ENCODE measurements at regions not wholly inside any gene's neighbourhood (a gene's known extent, or its start where the extent isn't known, plus 50 kb on each side); places are given as distances from the start of the nearest gene placed in this dataset.
"Not testable (repeated sequence)": the region's sequence is repeated elsewhere in the genome, so short reads cannot be mapped to it uniquely, and the experiment has no call there.

DNA sequence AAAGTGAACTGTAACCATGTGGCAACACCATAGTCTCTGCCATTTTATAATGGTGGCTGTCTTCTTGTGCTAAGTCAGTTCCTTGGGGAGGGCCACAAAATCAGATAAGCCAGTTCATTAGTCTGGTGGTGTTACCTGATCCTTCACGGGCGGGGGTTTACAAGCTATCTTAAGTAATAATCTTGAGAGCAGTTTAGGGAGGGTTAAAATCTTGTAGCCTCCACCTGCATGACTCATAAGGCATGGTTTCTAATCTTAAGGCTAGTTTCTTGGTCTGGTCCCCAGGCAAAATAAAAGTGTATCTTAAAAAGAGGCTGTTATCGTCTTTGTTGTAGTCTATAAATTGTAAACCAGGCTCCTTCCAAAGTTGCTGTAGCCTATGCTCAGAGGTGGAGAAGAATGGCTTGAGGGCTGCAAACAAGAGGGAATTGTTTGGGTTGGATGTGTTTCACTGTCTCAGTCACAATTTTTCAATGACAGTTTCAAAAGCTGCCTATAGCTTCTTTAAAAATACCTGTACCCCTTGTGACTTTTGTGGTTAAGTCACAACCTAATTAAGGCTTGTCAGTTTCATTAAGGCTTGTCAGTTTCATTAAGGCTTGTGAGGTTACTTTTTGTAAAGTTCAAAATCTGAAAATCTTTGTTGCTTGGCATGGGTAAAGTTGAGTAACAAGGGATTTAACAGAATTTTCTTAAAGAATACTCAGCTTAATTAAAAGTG, 135.7 kb downstream of the RPS4Y2 start:
- Mint-ChIP-seq H3K27me3 (no peaks in the 10 kb centered on the region), H3K4me1 (peaks cover 0 to 12% (median 0%) of the 10 kb centered on the region in 3 donors), H3K36me3 (no peaks in the 10 kb centered on the region), H3K9me3 (no peaks in the 10 kb centered on the region), H3K27ac (peak overlapping the region in 1 of 6 donors; percentile 93), H3K4me3 (peak overlapping the region in 2 of 8 donors; percentile 56 to 67)
- peak in 1 of 2 donors; percentile 44 for ATAC-seq (ENCODE audit: low read depth in 2 of 2)
- no peak for DNase-seq

DNA sequence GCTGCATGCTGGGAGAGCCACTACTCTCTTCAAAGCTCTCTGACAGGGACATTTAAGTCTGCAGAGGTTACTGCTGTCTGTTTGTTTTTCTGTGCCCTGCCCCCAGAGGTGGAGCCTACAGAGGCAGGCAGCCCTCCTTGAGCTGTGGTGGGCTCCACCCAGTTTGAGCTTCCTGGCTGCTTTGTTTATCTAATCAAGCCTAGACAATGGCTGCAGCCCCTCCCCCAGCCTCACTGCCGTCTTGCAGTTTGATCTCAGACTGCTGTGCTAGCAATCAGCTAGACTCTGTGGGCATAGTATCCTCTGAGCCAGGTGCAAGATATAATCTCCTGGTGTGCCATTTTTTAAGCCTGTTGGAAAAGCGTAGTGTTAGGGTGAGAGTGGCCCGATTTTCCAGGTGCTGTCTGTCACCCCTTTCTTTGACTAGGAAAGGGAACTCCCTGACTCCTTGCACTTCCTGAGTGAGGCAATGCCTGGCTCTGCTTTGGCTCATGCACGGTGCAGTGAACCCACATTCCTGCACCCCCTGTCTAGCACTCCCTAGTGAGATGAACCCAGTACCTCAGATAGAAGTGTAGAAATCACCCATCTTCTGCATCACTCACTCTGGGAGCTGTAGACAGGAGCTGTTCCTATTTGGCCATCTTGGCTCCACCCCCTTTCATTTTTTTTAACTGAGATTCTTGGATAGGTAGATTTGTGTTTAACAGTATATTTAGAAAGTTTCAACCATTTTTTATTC, 169.6 kb downstream of the RPS4Y2 start:
- H3K4me1 Mint-ChIP-seq = peaks cover 0 to 25% (median 0%) of the 10 kb centered on the region in 3 donors
- H3K27me3 Mint-ChIP-seq; H3K4me3 Mint-ChIP-seq; H3K9me3 Mint-ChIP-seq; ATAC-seq (ENCODE audit: low read depth in 2 of 2); DNase-seq; H3K27ac Mint-ChIP-seq; H3K36me3 Mint-ChIP-seq: not testable (repeated sequence)

DNA sequence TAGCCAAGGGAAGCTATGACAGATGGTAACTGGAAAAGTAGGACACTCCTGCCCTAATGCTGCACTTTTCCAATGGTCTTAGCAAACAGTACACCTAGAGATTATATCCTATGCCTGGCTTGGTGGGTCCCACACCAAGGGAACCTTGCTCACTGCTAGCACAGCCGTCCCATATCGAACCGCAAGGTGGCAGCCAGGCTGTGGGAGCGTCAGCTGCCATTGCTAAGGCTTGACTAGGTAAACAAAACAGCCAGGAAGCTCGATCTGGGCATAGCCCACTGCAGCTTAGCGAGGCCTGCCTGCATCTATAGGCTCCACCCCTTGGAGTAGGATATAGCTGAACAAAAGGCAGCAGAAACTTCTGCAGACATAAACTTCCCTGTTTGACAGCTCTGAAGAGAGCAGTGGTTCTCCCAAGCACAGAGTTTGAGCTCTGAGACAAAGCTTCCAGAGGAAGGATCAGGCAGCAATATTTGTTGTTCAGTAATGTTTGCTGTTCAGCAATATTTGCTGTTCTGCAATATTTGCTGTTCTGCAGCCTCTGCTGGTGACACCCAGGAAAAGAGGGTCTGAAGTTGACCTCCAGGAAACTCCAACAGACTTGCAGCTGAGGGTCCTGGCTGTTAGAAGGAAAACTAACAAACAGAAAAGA, 173.9 kb downstream of the RPS4Y2 start:
- Mint-ChIP-seq H3K27me3 (no peaks in the 10 kb centered on the region), H3K4me3 (no peak overlapping the region), H3K27ac (no peak overlapping the region), H3K4me1 (peaks cover 0 to 13% (median 0%) of the 10 kb centered on the region in 3 donors), H3K36me3 (no peaks in the 10 kb centered on the region), H3K9me3 (peaks cover 0 to 7% (median 0%) of the 10 kb centered on the region in 7 donors)
- DNase-seq (no peak), ATAC-seq (ENCODE audit: low read depth in 2 of 2) (no peak)

DNA sequence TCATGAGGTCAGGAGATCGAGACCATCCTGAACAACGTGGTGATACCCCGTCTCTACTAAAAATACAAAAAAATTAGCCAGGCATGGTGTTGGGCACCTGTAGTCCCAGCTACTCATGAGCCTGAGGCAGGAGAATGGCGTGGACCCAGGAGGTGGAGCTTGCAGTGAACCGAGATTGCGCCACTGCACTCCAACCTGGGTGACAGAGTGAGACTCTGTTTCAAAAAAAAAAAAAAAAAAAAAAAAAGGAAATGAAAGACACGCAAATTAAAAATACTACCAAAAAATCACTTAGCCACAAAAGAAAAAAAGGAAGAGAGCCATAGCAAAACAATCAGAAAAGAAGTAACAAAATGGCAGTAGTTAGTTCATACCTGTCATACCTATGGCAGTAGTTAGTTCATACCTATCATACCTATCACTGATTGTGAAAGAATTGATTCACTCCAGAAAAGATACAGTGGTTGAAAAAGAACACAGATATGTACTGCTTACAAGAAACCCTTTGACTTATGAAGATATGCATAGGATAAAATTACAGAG, 180.9 kb downstream of the RPS4Y2 start:
- H3K27ac Mint-ChIP-seq = peak overlapping the region in 1 of 6 donors; percentile 75
- H3K27me3 Mint-ChIP-seq, DNase-seq, H3K36me3 Mint-ChIP-seq: not testable (repeated sequence)
- H3K9me3 Mint-ChIP-seq = peaks cover 0 to 10% (median 0%) of the 10 kb centered on the region in 7 donors
- H3K4me3 Mint-ChIP-seq = peak overlapping the region in 2 of 8 donors; percentile 56 to 68
- H3K4me1 Mint-ChIP-seq = peaks cover 0 to 24% (median 0%) of the 10 kb centered on the region in 3 donors
- peak in 1 of 2 donors; percentile 72 for ATAC-seq (ENCODE audit: low read depth in 2 of 2)

DNA sequence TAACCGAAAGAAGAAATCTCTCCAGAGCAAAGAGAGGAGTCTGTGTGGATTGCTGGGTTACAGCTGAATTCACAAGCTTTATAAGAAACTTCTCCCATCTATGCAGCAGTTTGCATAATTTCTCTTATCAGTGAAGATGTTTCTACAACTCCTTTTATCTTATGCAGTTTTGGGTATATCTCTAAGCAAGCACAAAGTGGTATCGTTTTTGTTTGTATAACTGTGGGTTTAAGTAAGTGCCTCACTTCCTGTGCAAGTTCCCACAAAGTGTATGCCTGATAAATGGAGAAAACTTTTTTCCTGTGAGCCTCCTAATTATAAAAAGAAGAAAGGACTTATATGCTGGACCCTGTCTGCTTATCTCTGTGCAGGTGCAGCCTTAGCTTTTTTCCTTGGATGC, 205.6 kb downstream of the RPS4Y2 start:
- DNase-seq = no peak
- Mint-ChIP-seq H3K36me3 (no peaks in the 10 kb centered on the region), H3K9me3 (peaks cover 0 to 2% (median 0%) of the 10 kb centered on the region in 7 donors), H3K27me3 (no peaks in the 10 kb centered on the region), H3K4me1 (peaks cover 0 to 4% (median 0%) of the 10 kb centered on the region in 3 donors), H3K27ac (no peak overlapping the region), H3K4me3 (no peak overlapping the region)
- no peak for ATAC-seq (ENCODE audit: low read depth in 2 of 2)

DNA sequence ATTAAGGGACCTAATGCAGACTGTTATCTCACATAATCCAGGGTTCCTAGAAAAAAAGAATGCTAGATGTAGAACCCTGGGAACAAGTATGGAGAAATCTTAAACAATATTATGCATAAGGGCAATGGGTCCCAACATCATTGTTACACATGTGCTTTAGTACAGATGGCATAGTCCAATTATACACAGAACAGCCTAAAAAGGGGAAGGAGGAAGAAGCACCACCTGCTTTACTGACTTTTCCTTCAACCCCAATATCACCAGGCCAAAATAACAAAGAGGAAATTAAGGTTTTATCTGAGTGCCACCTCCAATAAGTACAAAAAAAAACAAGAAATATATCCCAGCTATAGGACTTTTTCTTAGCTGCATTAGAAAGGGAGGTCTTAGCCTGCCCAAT, 211.9 kb downstream of the RPS4Y2 start:
- ATAC-seq (ENCODE audit: low read depth in 2 of 2) = peak in 1 of 2 donors; percentile 66

GRCh38 chrY:20968237-20968636, 212.3 kb downstream of the RPS4Y2 start:
- Mint-ChIP-seq H3K9me3 (no peaks in the 10 kb centered on the region), H3K4me1 (peaks cover 0 to 4% (median 0%) of the 10 kb centered on the region in 3 donors), H3K27ac (no peak overlapping the region), H3K4me3 (no peak overlapping the region), H3K36me3 (no peaks in the 10 kb centered on the region), H3K27me3 (no peaks in the 10 kb centered on the region)
- DNase-seq (no peak), ATAC-seq (ENCODE audit: low read depth in 2 of 2) (no peak)

More for the DNA sequence above, 211.9 kb downstream of the RPS4Y2 start:
- no peaks in the 10 kb centered on the region for H3K36me3 Mint-ChIP-seq
- no peak overlapping the region for H3K4me3 Mint-ChIP-seq
- H3K27me3 Mint-ChIP-seq = no peaks in the 10 kb centered on the region
- no peaks in the 10 kb centered on the region for H3K9me3 Mint-ChIP-seq
- H3K27ac Mint-ChIP-seq = no peak overlapping the region
- no peak for DNase-seq
- peaks cover 0 to 4% (median 0%) of the 10 kb centered on the region in 3 donors for H3K4me1 Mint-ChIP-seq

DNA sequence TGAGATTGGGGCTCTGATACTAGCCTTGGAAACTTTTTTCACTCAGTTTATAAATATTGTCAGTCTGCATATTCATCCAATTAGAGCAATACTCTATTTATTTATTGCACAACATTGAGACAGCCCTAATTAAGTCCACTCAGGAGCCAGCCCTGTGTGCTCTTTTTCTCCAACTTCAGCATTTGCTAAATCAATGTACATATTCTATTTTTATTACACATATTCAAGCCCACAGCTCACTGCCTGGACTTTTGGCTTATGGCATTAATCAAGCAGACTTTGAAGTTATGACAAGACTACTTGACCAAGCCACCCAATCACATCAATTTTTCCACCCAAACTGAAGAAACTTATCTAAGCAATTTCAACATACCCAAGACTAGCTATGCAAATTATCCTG, 215.5 kb downstream of the RPS4Y2 start:
- Mint-ChIP-seq H3K27me3 (no peaks in the 10 kb centered on the region), H3K4me1 (no peaks in the 10 kb centered on the region), H3K36me3 (no peaks in the 10 kb centered on the region), H3K4me3 (no peak overlapping the region), H3K27ac (no peak overlapping the region), H3K9me3 (no peaks in the 10 kb centered on the region)
- ATAC-seq (ENCODE audit: low read depth in 2 of 2) (no peak), DNase-seq (no peak)

GRCh38 chrY:20986037-20986436, 230.1 kb downstream of the RPS4Y2 start:
- Mint-ChIP-seq H3K9me3 (no peaks in the 10 kb centered on the region), H3K27me3 (no peaks in the 10 kb centered on the region), H3K4me3 (no peak overlapping the region), H3K27ac (no peak overlapping the region), H3K4me1 (peaks cover 0 to 18% (median 0%) of the 10 kb centered on the region in 3 donors), H3K36me3 (no peaks in the 10 kb centered on the region)
- no peak for DNase-seq
- no peak for ATAC-seq (ENCODE audit: low read depth in 2 of 2)

- Mint-ChIP-seq H3K27me3 (no peaks in the 10 kb centered on the region), H3K9me3 (no peaks in the 10 kb centered on the region), H3K27ac (peak overlapping the region in 1 of 6 donors; percentile 64), H3K4me3 (peak overlapping the region in 1 of 8 donors; percentile 45), H3K4me1 (peaks cover 0 to 19% (median 0%) of the 10 kb centered on the region in 3 donors), H3K36me3 (no peaks in the 10 kb centered on the region)
- DNase-seq = no peak
- no peak for ATAC-seq (ENCODE audit: low read depth in 2 of 2)
These were observed 234.2 kb downstream of the RPS4Y2 start for GRCh38 chrY:20990123-20990522.

- no peaks in the 10 kb centered on the region for H3K27me3 Mint-ChIP-seq
- DNase-seq (no peak), ATAC-seq (ENCODE audit: low read depth in 2 of 2) (peak in 1 of 2 donors; percentile 93)
- peaks cover 0 to 19% (median 0%) of the 10 kb centered on the region in 3 donors for H3K4me1 Mint-ChIP-seq
- peak overlapping the region in 1 of 6 donors; percentile 36 for H3K27ac Mint-ChIP-seq
- no peaks in the 10 kb centered on the region for H3K9me3 Mint-ChIP-seq
- no peaks in the 10 kb centered on the region for H3K36me3 Mint-ChIP-seq
- peak overlapping the region in 2 of 8 donors; percentile 53 to 76 for H3K4me3 Mint-ChIP-seq
These were observed 235.1 kb downstream of the RPS4Y2 start for GRCh38 chrY:20990869-20991548.

- no peaks in the 10 kb centered on the region for H3K9me3 Mint-ChIP-seq
- no peak overlapping the region for H3K4me3 Mint-ChIP-seq
- DNase-seq = no peak
- H3K36me3 Mint-ChIP-seq = no peaks in the 10 kb centered on the region
- H3K4me1 Mint-ChIP-seq = no peaks in the 10 kb centered on the region
- H3K27me3 Mint-ChIP-seq = no peaks in the 10 kb centered on the region
- ATAC-seq (ENCODE audit: low read depth in 2 of 2) = no peak
- H3K27ac Mint-ChIP-seq = peak overlapping the region in 1 of 6 donors; percentile 7
These were observed 241.4 kb downstream of the RPS4Y2 start for GRCh38 chrY:20997355-20997754.

- H3K4me1 Mint-ChIP-seq = no peaks in the 10 kb centered on the region
- ATAC-seq (ENCODE audit: low read depth in 2 of 2) (no peak), DNase-seq (no peak)
- no peak overlapping the region for H3K27ac Mint-ChIP-seq
- H3K4me3 Mint-ChIP-seq = no peak overlapping the region
- no peaks in the 10 kb centered on the region for H3K9me3 Mint-ChIP-seq
- no peaks in the 10 kb centered on the region for H3K36me3 Mint-ChIP-seq
- H3K27me3 Mint-ChIP-seq = no peaks in the 10 kb centered on the region
These were observed 242.1 kb downstream of the RPS4Y2 start for GRCh38 chrY:20998016-20998415.
